Left renal cortex interstitium (tissue), 4 donors: ENCODE measurements at regions not wholly inside any gene's neighbourhood (a gene's known extent, or its start where the extent isn't known, plus 50 kb on each side); places are given as distances from the start of the nearest gene placed in this dataset.
"Not testable (repeated sequence)": the region's sequence is repeated elsewhere in the genome, so short reads cannot be mapped to it uniquely, and the experiment has no call there.

ENCODE experiments used
- DNase-seq, 4 donors: peaks; one replicate each; pipeline ENCODE4 v3.0.0-alpha.2; 2013; ENCODE audit warnings: low read depth in 4 of 4, low spot score in 2 of 4, missing footprints in 1 of 4

DNA sequence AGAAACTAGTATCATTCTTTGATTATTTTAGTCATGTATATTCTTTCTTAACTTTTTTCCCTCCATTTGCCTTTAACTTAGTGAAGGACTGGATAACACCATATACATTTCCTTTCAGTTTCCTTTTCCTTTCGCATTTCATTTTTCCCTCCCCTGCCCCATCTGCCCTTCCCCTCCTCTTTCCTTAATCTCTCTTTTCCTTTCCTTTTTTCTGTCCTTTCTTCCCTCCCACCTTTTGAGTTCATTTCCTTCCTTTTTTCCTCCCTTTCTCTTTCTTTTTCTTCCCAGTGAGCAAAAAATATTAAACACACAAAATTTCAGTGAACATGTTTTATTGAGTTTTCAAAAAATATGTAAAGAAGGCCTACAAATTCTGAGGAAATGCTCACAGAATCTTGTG lies 373.3 kb downstream of the SRGAP2C start:
- DNase-seq, result not testable (repeated sequence)

DNA sequence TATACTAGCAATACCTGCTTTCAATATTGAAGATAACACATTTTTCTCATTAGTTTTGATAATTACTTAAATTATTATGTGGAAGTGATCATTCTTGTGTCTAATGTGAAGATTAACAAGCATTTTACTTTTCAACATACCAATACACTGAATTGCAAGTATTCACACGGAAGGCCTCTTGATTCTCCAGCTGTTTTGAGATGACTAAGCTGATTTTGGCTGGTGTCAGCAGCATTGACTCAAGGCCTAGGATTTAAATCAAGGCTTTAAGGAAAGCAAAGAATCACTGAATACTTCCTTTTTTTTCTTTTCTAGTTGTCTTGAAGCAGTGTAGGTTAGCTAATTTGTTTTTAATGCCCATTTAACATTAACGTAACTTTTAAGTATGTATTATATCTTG lies 373.7 kb downstream of the SRGAP2C start:
- no peak for DNase-seq

DNA sequence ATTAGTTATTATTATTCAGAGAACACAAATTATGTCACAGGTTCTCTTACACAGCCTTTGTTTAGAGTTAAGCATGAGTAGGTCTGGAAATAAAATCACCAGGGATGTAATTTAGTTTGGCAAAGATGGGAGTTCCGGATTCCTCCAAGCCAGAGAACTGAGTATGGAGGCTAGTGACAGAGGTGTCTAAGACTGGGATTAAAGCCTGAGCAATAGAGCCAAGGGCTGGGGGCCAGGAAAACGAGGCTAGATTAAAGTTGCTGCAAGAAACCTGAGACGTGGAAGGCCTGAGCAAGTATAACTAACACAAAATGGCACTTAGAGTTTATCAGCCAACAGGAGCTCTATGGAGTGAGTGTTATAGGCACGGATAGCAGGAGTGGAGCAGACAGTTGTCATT lies 381.6 kb downstream of the SRGAP2C start:
- DNase-seq, result no peak

DNA sequence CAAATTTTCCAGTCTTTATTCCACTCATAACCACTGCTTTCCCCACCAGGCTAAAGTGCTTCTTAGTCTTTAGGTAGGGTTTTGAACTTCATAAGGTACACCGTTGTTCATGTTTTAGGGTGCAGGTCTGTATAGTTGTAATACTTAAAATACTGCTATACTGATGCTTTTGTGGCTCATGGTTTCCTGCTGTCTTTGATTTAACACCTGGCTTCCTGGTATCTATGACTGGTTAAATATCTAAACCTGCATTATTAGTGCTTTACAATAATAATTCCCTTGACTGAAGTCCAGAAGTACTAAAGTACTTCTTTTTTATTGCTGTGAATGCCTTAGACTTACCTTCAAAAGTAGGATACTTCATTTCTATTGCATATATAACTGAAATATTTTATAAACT lies 384.7 kb downstream of the SRGAP2C start:
- DNase-seq, result no peak

DNA sequence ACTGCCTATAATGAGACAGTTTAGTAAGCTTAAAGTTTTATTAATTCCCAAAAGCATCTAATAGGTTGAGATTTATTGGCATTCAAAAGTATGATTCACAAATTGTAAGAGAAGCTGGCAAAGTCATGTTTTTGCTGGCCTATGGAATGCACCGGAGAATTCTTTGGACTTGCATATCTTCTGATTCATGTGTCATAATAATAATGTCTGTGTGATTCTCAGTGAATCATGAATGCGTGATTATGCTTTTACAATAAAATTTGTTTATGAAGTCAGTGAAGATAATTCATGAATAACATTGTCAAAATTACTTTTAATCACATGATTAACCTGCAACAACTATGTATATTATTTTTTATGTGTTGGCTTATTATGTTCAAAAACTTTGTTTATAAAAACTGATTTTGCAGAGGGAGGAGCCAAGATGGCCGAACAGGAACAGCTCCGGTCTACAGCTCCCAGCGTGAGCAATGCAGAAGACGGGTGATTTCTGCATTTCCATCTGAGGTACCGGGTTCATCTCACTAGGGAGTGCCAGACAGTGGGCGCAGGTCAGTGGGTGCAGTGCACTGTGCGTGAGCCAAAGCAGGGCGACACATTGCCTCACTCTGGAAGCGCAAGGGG lies 389.2 kb downstream of the SRGAP2C start:
- not testable (repeated sequence) for DNase-seq

DNA sequence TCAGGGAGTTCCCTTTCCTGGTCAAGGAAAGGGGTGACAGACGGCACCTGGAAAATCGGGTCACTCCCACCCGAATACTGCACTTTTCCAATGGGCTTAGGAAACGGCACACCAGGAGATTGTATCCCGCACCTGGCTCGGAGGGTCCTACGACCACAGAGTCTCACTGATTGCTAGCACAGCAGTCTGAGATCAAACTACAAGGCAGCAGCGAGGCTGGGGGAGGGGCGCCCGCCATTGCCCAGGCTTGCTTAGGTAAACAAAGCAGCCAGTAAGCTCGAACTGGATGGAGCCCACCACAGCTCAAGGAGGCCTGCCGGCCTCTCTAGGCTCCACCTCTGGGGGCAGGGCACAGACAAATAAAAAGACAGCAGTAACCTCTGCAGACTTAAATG lies 389.7 kb downstream of the SRGAP2C start:
- not testable (repeated sequence) for DNase-seq

DNA sequence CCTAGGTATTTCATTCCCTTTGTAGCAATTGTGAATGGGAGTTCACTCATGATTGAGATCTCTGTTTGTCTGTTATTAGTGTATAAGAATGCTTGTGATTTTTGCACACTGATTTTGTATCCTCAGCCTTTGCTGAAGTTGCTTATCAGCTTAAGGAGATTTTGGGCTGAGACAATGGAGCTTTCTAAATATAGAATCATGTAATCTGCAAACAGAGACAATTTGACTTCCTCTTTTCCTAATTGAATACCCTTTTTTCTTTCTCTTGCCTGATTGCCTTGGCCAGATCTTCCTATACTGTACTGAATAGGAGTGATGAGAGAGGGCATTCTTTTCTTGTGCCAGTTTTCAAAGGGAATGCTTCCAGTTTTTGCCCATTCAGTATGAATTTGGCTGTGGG lies 398.1 kb downstream of the SRGAP2C start:
- not testable (repeated sequence) for DNase-seq

DNA sequence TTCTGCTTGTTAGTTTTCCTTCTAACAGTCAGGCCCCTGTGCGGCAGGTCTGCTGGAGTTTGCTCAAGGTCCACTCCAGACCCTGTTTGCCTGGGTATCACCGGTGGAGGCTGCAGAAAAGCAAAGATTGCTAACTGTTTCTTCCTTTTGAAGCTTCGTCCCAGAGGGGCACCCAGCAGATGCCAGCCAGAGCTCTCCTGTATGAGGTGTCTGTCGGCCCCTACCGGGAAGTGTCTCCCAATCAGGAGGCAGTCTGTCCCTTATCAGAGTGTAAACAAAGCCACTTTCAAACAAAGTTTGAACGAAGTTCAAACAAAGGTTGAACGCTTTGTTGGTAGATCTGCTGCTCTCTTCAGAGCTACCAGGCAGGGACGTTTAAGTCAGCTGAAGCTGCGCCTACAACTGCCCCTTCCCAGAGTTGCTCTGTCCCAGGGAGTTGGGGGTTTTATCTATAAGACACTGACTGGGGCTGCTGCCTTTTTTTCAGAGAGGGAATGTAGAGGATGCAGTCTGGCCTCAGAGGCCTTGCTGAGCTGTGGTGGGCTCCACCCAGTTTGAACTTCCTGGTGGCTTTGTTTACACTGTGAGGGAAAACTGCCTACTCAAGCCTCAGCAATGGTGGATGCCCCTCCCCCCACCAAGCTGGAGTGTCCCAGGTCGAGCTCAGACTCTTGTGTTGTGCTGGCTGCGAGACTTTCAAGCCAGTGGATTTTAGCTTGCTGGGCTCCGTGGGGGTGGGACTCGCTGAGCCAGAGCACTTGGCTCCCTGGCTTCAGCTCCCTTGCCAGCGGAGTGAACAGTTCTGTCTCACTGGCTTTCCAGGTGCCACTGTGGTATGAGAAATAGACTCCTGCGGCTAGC lies 401.8 kb downstream of the SRGAP2C start:
- no peak for DNase-seq

DNA sequence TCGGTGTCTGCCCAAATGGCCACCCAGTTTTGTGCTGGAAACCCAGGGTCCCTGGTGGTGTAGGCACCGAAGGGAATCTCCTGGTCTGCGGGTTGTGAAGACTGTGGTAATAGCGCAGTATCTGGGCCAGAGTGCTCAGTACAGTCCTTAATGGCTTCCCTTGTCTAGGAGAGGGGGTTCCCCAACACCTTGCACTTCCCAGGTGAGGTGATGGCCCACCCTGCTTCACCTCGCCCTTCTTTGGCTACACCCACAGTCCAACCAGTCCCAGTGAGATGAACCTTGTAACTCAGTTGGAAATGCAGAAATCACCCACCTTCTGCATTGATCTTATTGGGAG lies 402.4 kb downstream of the SRGAP2C start:
- no peak for DNase-seq

DNA sequence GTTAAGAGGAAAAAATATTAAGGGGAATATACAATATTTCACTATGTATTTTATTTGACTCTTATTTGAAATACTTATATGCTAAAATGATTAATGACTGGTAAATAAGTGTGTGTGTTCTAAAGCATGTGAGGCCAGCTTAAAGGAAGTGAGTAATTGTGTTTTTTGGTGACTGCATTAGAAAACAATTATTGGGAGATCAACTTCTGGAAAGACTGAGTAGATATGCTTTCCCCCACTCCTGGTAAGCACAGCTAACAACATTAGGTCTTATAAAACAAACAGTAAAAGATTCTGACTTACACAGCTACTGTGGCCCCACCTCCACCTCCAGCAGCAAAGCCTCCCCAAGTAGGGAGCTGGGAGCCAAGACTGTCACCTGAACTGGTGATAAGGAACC lies 403.0 kb downstream of the SRGAP2C start:
- DNase-seq, result no peak

DNA sequence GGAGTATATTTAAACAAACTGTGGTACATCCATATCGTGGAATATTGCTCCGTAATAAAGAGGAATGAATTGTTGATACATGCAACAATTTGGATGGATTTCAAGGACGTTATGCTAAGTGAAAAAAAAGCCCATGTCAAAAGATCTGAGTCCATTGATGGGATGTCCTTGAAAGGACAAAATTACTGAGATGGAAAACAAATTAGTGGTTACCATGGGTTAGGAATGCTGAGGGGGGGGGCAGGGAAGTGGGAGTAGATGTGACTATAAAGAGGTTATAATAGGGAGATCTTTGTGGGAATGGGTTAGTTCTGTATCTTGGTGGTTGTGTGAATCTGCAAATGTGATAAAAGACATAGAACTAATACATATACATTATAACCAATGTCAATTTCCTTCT lies 409.3 kb downstream of the SRGAP2C start:
- no peak for DNase-seq

DNA sequence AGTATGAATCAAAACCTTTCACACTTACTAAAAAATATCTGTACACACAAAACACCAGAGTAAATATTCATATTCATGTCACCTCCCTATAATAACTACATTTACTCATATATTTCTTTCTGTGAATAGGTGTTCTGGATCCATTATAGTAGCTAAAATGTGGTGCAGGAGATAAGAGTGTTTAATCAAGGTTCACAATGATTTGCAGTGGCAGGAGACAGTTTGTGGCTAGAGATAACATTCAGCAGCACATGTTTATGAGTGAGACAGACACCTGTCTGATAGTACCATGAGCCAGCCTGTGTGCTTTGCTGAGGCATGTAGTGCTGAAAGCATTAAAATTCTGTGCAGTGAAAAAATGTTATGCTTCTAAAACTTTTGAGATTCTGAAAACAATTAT lies 410.3 kb downstream of the SRGAP2C start:
- DNase-seq, result no peak

DNA sequence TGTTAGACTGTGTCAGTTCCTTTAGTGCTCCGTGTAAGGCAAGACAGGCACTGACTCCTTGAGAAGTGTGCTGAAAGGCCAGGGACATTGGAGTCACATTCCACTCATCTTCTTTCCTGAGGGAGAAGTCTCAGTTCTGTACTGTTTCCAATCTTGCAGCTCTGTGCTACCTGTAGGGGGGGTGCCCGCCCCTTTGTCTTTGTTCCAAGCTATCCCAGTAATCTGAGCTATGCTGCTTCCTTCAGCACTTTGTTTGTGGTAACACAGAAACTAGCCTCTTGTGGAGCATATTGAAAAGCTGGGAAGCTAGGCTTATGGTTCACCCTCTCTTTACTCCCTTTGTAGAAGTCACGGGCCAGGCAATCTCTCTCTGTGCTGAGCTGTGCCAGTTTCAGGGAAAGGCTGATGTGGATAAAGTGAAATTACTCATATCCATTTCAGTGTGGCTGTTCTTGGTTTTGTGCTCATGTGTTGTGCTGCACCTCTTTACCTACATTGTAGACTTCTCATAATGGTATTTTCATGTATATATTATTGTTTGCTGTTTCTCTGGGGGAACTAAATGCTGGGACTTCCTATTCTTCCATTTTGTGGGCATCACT lies 420.2 kb downstream of the SRGAP2C start:
- DNase-seq, result not testable (repeated sequence)

DNA sequence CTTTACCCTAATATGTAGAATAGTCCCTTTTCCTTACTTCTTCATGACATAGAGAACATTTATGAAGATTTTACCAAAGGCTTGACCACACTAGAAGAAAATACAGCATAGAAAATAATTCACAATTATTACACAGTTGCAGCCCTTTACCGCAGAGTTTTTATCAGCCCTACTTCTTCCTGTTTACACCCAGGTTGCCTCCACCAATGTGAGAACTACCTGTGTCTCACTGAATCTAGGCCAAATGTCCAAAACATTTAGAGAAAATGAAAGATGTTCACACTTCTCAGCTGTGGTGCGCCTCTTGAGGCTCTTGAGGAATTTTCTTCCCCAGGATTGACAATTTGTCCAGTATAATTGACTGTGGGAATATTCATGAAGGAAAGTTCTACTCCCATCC lies 422.7 kb downstream of the SRGAP2C start:
- not testable (repeated sequence) for DNase-seq
